Thyroid gland (tissue), 4 donors: ENCODE measurements at regions not wholly inside any gene's neighbourhood (a gene's known extent, or its start where the extent isn't known, plus 50 kb on each side); places are given as distances from the start of the nearest gene placed in this dataset.

Experiments used
- CTCF ChIP-seq, 6 experiments: fragments of 200-600 bp in 3 of 6; fragments of 450-650 bp in 3 of 6; sonication (generic) in 3 of 6; IDR thresholded peaks; one replicate each; pipeline ENCODE4 v1.5.1; 2016 to 2019; ENCODE audit warnings: antibody characterized with exemption in 6 of 6, mild to moderate bottlenecking in 2 of 6, inconsistent platforms in 1 of 6, moderate library complexity in 1 of 6
- POLR2A ChIP-seq, 2 donors: fragments of 450-650 bp; IDR thresholded peaks; one replicate each; pipeline ENCODE4 v1.6.1; 2017; ENCODE audit warnings: antibody characterized with exemption in 2 of 2, mild to moderate bottlenecking in 2 of 2, moderate library complexity in 1 of 2

- TF ChIP-seq POLR2A (IDR thresholded peaks at IDR 0.05) (no peak), CTCF (IDR thresholded peaks at IDR 0.05) (no peak)
Observed at GRCh38 chr16:56122251-56122650, 69.0 kb upstream of the GNAO1 start.
